ENCODE measurements at regions not wholly inside any gene's neighbourhood (a gene's known extent, or its start where the extent isn't known, plus 50 kb on each side); places are given as distances from the start of the nearest gene placed in this dataset.
A peak's percentile ranks its signal among the peaks of the same experiment; 100 is the strongest.

DNA sequence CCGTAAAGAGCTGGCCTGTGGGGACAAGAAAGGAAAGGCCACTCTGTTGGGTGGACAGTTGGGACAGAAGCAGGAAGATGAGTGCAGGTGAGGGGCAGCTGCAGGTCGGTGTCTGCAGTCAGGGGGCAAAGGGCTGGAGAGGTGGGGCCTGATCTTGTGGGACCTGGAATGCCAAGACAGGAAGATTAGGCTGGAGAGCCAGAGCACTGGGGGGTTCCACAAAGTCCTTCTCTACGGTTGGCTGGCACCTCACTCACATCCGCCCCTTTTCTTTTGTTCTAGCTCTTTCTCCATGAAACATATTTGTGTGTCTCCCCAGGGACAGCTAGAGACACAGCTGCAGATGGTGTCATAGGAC is 404.1 kb downstream of the PTPRU start:
- DNase-seq, result no peak

DNA sequence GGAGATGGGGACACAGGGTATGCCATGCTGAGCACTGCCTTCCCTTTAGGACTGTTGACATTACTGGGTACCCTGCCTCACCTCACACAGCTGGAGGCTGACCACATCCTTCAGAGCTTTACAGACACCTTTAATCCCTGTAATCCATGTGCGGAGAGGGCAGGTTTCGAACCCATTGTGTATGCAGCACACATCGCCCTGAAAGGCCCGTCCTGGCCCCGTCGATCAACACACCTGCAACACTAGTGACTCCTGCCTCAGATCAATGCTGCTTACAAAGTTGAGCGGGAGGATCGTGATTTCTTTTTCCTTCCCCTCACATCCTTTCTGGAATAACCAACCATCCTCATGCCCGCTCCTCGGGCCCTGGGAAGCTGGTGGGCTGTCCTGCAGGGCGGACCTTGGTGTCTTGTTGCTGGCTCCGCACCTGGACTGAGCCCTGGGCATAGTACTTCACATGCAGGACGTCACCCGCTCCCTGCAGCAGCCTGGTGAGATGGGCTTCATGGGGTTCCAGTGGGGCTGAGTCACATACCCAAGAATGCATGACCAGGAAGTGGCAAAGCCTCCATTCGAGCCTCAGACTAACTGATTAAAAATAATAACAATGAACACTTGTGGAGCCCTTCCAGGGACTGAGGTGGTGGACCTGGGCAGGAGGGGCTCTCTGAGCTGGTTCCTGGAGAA is 403.6 kb downstream of the PTPRU start:
- DNase-seq, result peak; percentile 86

GRCh38 chr1:29639156-29639736 is 402.9 kb downstream of the PTPRU start:
- no peak for DNase-seq

DNA sequence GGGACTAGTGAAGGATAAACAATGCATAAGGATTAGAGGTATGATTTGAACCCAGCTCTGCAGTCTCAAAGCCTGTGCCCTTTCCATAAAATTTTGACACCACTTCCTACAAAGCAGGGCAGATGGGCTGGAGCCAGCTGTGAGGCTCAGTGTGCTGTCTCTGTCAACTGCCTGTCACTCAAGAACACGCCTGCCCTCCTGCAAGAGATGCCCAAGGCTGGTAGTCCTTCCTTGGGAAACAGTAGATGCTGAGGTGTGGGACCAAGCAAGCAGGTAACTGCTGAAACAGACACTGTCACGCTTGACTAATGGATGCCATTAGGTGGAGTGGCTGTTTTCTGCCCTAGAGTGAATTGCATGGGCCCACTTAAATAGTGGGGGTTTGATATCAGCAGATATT is 402.0 kb downstream of the PTPRU start:
- no peak for DNase-seq

DNA sequence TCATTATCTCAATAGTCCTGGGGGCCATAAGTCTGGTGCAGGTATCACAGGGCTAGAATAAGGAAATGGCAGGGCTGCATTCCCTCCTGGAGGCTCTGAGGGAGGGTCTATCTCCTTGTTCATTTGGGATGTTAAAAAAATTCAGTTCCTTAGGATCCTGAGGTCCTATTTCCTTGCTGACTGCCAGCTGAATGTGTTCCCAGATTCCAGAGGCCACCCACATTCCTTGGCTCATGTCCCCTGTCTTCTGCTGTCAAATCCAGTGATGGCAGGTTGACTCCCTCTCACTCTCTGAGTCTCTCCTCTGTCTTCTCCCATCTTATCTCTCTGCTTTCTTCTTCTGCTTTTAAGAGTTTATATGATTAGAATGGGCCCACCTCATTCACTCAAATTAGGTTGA is 400.6 kb downstream of the PTPRU start:
- no peak for DNase-seq

GRCh38 chr1:29635501-29636263 is 399.4 kb downstream of the PTPRU start:
- no peak for DNase-seq

DNA sequence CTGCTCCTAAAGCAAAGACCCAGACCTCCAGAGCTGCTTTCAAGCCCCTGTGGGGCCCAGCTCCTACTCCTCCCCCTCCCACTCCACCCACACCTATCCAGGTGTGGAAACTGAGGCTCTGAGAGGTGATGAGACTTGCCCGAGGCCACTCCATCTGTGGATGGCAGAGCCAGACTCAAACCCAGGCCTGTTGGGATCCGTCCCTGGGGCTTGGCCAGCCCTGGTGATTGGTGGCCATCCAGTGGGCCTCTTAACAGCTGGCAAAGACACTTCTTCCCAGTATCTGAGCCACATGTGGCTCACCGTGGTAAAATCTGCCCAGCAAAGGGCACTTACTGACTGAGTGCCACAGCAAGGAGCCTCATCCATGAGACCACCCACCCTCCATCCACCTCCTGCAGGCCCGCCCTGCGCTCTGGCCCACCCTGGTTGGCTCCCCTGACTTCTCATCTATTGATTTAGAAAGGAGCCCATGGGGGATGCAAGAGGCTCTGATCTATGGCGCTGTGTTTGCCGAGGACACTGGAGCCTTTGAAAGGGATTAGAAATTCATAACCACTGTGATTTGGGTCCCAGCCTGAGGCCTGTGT is 398.5 kb downstream of the PTPRU start:
- DNase-seq, result no peak

DNA sequence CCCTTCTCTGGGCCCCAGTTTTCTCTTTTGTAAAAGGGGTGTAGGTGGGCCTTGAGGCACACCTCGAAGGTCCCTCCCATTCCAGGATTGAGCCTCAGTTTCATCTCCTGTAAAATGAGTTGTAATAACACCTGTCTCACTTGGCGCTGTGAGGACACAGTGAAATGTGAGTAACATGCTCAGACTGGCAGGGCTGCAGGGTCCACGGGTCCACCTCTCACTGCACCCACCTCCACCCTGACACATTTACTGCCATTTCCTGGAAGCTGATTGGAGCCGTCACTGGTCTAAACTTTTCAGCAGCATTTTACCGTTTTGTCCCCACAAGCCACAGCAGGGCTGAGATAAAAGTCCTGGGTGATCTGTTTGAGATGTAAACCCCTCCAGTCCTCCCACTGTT is 398.0 kb downstream of the PTPRU start:
- no peak for DNase-seq

DNA sequence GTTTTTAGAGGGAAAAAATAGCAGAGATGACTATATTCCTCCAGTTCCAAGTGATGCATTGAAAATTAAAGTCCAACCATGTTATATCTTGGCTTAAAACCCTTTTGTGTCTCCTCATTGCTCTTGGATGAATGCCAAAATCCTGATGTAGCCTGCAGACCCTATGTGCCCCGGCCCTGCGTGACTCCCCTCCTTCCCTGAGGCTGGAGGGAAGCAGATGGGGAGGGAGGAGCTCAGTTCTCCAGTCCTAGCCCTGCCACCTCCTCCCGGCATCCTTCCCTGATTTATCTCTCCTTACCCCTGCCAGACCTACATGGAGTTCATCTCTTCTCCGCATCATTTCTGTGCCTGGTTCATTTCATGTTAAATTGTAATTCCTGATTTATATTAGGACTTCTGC is 397.4 kb downstream of the PTPRU start:
- DNase-seq, result no peak

- no peak for DNase-seq
Measured at GRCh38 chr1:29632806-29633615, 396.7 kb downstream of the PTPRU start.

DNA sequence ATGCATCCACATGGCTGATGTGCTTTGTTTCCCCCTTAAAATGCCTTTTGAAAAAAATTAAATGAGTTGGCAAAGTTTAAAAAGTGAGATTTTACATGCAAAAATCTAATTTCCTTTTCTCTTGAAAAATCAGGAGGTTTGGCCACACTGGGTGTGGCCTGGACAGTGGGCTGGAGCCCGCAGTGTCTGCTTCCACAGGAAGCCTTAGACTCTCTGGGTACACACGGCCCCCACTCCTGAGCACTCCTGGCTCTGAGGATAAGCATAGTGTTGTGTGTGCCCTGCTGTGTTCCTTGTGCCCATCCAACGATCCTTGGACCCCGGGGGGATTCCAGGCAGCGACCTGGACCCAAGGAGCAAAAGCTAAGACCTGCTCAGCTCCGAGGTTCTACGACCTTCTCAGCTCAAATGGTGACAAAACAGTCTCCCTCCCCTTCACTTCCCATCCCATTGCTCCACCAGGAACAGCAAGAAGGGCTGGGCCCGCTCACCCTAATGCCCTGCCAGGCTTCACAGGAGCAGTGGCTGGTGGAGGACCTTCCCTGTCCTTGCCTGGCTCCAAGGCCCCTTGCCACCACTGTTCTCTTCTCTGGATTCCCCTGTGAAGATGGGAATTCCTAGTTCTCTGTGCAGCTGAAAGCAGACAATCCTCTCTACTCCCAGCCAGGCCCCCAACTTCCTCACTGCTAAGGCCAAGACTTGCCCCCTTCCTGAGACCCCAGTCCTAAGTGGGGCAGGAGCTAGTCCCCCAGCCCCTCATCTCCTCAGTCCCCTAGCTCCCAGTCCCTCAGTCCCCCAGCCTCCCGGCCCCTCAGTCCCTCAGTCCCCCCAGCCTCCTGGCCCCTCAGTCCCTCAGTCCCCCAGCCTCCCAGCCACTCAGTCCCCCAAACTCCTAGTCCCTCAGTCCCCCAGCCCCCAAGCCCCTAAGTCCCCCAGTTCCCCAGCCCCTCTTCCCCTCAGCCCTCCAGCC is 395.8 kb downstream of the PTPRU start:
- no peak for DNase-seq

DNA sequence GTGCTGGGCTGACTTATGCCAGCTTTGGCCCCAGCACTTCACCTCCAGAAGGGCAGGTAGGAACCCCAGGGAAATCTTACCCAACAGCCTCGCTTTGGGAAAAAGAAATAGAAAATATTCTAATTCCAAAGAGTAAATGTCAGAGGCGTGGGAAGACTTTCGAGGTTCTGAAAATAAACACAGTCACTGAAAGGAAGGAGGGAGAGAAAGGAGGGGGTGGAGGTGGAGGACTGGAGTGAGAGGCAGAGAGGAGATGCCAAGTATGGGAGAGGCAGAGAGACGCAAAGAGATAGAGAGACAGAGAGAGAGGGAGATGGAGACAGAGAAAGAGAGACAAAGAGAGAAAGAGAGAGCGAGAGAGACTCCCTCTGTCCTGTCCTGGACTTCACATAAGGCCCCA is 395.0 kb downstream of the PTPRU start:
- DNase-seq, result no peak

DNA sequence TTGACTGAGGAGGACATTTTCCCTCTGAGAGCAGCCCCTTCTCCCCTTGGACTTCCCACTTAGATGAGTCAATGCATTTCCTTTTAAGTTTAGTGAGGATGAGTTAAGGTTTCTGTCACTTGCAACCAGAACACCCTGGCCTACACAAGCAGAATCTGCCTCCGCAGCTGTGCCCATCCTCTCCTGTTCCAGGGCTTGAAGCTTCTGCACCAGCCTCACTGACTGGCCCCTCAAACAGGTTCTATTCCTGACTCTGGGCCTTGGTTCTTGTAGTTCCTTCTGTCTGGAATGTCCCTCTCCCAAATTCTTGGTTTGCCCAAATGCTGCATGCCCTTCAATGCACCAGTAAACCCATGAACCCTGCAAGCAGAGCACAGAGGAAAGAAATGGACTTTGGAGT is 394.4 kb downstream of the PTPRU start:
- DNase-seq, result no peak

GRCh38 chr1:29629814-29630516 is 393.6 kb downstream of the PTPRU start:
- DNase-seq, result no peak

DNA sequence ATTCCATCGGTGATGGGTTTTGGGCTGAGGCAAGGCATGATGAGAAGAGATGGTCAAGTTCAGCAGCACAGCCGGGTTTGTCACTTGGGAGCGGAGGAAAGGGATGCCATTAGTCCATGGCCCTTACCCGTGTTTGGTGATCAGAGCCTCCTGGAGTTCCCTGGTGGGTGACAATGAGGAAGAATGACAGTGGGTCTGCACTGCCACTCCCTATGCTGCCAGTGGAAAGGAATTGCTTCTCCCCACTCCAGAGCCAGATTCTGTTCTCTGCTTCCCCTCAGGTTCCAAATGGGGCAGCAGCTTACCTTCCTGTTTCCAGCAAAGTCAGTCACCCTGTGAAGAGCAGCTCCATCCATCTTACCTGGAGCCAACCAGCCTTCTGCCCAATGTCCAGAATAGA is 393.1 kb downstream of the PTPRU start:
- no peak for DNase-seq

DNA sequence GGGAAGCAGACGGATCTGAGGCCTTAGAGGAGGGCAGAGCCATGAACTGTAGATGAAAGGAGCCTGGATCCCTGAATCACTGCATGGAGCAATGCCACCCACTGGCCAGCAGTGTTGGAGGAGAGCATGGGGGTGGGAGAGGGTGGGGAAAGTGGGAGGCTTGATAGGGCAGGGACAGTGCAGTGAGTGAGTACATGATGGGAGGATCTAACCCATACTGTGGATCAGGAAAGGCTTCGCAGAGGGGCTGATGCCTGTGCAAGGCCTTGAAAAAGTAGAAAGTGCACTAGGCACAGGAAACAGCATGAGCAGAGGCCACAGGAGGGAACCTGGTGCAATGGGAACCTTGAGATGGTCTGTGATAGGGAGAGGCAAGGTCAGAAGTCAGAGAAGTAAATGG is 391.9 kb downstream of the PTPRU start:
- DNase-seq, result no peak

DNA sequence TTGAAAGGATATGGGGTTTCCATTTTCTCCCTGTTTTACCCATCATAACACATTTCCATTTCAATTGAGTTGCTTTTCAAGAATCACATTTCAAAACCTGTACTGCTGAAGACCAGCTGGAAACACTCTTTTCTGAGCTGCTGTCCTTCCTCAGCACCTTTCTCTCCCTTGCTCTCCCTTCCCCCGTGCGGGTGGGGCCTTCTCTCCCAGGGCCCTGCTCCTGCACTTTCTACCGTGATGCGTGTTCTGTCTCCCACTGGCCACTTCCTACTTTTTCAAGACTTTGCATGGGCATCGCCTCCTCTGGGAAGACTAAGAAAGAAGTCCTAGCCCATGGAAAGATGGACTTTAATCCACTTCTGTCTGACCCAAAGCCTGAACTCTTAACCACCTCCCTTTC is 390.4 kb downstream of the PTPRU start:
- DNase-seq, result no peak

DNA sequence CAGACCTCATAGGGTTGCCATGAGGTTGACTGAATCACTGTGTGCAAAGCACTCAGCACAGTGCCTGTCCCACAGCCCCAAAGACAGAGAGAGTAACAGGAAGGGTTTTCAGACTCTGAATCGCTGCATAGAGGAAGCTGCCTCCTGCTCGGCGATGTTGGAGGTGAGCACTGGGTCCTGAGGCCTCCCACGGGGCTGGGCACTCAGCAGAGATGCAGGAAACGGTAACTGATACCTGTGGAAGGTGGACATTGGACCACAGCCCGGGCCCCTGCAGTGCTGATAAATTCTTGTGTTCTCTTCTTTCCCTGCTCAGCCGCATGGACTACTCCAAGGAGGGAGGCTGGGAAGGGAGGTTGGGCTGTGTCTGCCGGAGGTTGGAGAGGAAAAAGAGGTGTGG is 389.7 kb downstream of the PTPRU start:
- no peak for DNase-seq

DNA sequence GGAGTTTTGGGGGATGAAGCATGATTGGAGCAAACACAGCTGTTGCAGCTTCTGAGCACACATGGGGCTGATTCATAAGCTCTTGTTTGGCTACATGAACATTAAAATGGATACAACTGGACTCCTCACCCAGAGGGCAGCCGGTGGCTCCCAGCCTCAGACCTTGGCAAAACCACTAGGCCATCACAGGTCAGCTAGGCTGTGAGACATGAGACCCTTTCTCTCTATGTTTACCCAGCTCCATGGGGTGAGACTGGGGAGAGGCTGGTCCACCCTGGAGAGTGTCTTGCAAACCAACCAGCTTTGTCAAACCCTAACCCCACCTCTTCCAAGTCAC is 388.7 kb downstream of the PTPRU start:
- DNase-seq, result no peak

- DNase-seq, result no peak
Measured at GRCh38 chr1:29624320-29625083, 388.2 kb downstream of the PTPRU start.

- DNase-seq, result no peak
Measured at GRCh38 chr1:29623501-29623900, 387.2 kb downstream of the PTPRU start.

All from EL (cell line).